Kidney glomerular epithelial cell (primary cell): ENCODE measurements at regions not wholly inside any gene's neighbourhood (a gene's known extent, or its start where the extent isn't known, plus 50 kb on each side); places are given as distances from the start of the nearest gene placed in this dataset.

Experiments used
- DNase-seq: peaks from one replicate; lab custom pipeline; 2025; lab: John Stamatoyannopoulos, UW

GRCh38 chr3:35849496-35849895 lies 210.2 kb downstream of the ARPP21 start:
- DNase-seq = no peak

- DNase-seq = no peak
These were observed 210.6 kb downstream of the ARPP21 start for GRCh38 chr3:35849963-35850362.

- DNase-seq = no peak
These were observed 217.7 kb downstream of the ARPP21 start for GRCh38 chr3:35857004-35857403.

- DNase-seq = no peak
These were observed 222.7 kb downstream of the ARPP21 start for GRCh38 chr3:35862057-35862456.

- DNase-seq = no peak
These were observed 225.5 kb downstream of the ARPP21 start for GRCh38 chr3:35864871-35865270.

- no peak for DNase-seq
These were observed 228.5 kb downstream of the ARPP21 start for GRCh38 chr3:35867791-35868190.

- DNase-seq = no peak
These were observed 231.7 kb downstream of the ARPP21 start for GRCh38 chr3:35871009-35871408.

- DNase-seq = no peak
These were observed 244.6 kb downstream of the ARPP21 start for GRCh38 chr3:35883929-35884328.

GRCh38 chr3:35894735-35895134 lies 255.4 kb downstream of the ARPP21 start:
- no peak for DNase-seq

- DNase-seq = no peak
These were observed 259.9 kb downstream of the ARPP21 start for GRCh38 chr3:35899245-35899644.

GRCh38 chr3:35900079-35900478 lies 260.8 kb downstream of the ARPP21 start:
- DNase-seq = no peak

- DNase-seq = peak; percentile 35
These were observed 269.3 kb downstream of the ARPP21 start for GRCh38 chr3:35908366-35909232.

GRCh38 chr3:35919160-35919559 lies 279.8 kb downstream of the ARPP21 start:
- DNase-seq = no peak

GRCh38 chr3:35921718-35922117 lies 282.4 kb downstream of the ARPP21 start:
- DNase-seq = no peak

GRCh38 chr3:35924070-35924469 lies 284.7 kb downstream of the ARPP21 start:
- peak; percentile 33 for DNase-seq

GRCh38 chr3:35927441-35927840 lies 288.1 kb downstream of the ARPP21 start:
- no peak for DNase-seq

- DNase-seq = no peak
These were observed 289.8 kb downstream of the ARPP21 start for GRCh38 chr3:35929158-35929557.

- DNase-seq = no peak
These were observed 292.5 kb downstream of the ARPP21 start for GRCh38 chr3:35931867-35932266.

- DNase-seq = peak; percentile 89
These were observed 293.7 kb downstream of the ARPP21 start for GRCh38 chr3:35932995-35933394.

GRCh38 chr3:35936571-35936970 lies 297.2 kb downstream of the ARPP21 start:
- DNase-seq = peak; percentile 15

GRCh38 chr3:35944926-35945710 lies 305.8 kb downstream of the ARPP21 start:
- DNase-seq = peak; percentile 55

- DNase-seq = peak; percentile 46
These were observed 307.0 kb downstream of the ARPP21 start for GRCh38 chr3:35946121-35946853.
